ENCODE measurements at regions not wholly inside any gene's neighbourhood (a gene's known extent, or its start where the extent isn't known, plus 50 kb on each side); places are given as distances from the start of the nearest gene placed in this dataset.

DNA sequence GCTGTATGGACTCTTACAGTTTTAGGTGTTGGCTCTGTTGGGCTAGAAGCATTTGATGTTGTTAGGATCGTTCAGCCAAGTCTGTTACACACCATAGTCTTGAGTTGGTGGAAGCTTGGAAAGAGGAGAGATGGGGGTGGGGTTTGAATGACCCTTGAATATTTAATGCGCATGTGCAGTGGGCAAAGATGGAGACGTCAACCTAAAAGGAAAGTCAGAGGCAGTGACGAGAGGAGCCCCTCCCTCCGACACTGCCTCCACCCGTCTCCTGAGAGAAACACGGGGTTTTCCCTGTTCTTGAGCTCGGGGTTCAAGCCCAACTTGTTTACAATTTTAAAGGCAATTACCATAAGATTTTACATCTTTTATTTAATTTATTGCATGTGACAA is 311.4 kb downstream of the SHQ1 start:
- Histone ChIP-seq H3K36me3 (ENCODE audit: insufficient read depth, low read length, poor library complexity, severe bottlenecking) (no peaks in the 10 kb centered on the region), H3K9me3 (ENCODE audit: low read depth, low read length, poor library complexity, severe bottlenecking) (no peaks in the 10 kb centered on the region), H3K4me1 (ENCODE audit: insufficient read depth, low read length, poor library complexity, severe bottlenecking) (no peaks in the 10 kb centered on the region), H3K4me3 (ENCODE audit: low read depth, low read length, poor library complexity, severe bottlenecking) (no peak overlapping the region), H3K27me3 (replicated peaks; ENCODE audit: insufficient read depth, low read depth, low read length, poor library complexity) (no peaks in the 10 kb centered on the region), H3K27ac (ENCODE audit: low read depth, low read length, poor library complexity, severe bottlenecking) (no peak overlapping the region)
- DNase-seq (ENCODE audit: low spot score) = no peak
- TF ChIP-seq EZH2 (IDR thresholded peaks at IDR 0.05; ENCODE audit: borderline replicate concordance, low read depth, low read length, poor library complexity, severe bottlenecking) = no peak
- TF ChIP-seq, protein P1, sequence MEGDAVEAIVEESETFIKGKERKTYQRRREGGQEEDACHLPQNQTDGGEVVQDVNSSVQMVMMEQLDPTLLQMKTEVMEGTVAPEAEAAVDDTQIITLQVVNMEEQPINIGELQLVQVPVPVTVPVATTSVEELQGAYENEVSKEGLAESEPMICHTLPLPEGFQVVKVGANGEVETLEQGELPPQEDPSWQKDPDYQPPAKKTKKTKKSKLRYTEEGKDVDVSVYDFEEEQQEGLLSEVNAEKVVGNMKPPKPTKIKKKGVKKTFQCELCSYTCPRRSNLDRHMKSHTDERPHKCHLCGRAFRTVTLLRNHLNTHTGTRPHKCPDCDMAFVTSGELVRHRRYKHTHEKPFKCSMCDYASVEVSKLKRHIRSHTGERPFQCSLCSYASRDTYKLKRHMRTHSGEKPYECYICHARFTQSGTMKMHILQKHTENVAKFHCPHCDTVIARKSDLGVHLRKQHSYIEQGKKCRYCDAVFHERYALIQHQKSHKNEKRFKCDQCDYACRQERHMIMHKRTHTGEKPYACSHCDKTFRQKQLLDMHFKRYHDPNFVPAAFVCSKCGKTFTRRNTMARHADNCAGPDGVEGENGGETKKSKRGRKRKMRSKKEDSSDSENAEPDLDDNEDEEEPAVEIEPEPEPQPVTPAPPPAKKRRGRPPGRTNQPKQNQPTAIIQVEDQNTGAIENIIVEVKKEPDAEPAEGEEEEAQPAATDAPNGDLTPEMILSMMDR (conservative IDR thresholded peaks at IDR 0.05; ENCODE audit: low read depth, low read length) = no peak
- intact Hi-C loops (cut with micrococcal nuclease; ENCODE audit: unreplicated experiment) = no loop called here
- CTCF ChIA-PET = no interaction called here
- no TSS peak for BruUV-seq (replicated peaks)
- POLR2A ChIA-PET (ENCODE audit: low non-redundant PET) = no interaction called here

DNA sequence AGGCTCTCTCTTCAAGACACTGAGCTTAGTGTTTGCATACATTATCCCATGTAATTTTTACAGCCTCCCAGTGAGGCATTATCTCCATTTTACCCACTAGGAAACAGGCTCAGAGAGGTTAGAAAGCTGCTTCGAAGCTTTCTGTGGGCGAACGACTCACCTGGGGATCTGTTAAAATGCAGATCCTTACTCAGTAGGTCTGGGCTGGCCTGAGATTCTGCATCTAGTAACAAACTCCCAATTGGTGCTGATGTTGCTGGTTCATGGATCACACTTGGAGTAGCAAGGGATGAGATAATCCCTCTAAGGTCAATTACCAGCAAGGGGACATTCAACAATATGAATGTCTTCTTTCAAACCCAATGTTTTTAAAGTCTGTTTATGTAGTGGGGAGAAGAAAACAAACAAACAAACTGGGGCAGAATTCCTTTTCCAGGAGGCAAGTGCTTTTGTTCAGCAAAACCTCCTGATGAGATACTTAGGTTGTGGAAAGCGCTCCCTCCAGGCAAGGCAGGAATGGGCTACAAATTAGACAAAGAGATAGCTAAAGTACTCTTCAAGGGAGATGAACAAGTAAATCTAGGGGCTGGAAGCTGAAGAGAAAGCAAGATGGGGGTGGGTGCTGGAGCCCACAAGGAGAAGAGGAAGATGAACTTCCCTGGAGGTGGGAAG is 311.9 kb downstream of the SHQ1 start:
- H3K27ac ChIP-seq (ENCODE audit: low read depth, low read length, poor library complexity, severe bottlenecking) = no peak overlapping the region
- ChIA-PET POLR2A (ENCODE audit: low non-redundant PET) (no interaction called here), CTCF (no interaction called here)
- no peak for DNase-seq (ENCODE audit: low spot score)
- TF ChIP-seq, protein P1 (conservative IDR thresholded peaks at IDR 0.05; ENCODE audit: low read depth, low read length) = no peak
- TF ChIP-seq EZH2 (IDR thresholded peaks at IDR 0.05; ENCODE audit: borderline replicate concordance, low read depth, low read length, poor library complexity, severe bottlenecking) = no peak
- H3K4me1 ChIP-seq (ENCODE audit: insufficient read depth, low read length, poor library complexity, severe bottlenecking) = no peaks in the 10 kb centered on the region
- intact Hi-C loops (cut with micrococcal nuclease; ENCODE audit: unreplicated experiment) = no loop called here
- H3K36me3 ChIP-seq (ENCODE audit: insufficient read depth, low read length, poor library complexity, severe bottlenecking) = no peaks in the 10 kb centered on the region
- no peaks in the 10 kb centered on the region for H3K9me3 ChIP-seq (ENCODE audit: low read depth, low read length, poor library complexity, severe bottlenecking)
- no TSS peak for BruUV-seq (replicated peaks)
- no peak overlapping the region for H3K4me3 ChIP-seq (ENCODE audit: low read depth, low read length, poor library complexity, severe bottlenecking)
- H3K27me3 ChIP-seq (replicated peaks; ENCODE audit: insufficient read depth, low read depth, low read length, poor library complexity) = no peaks in the 10 kb centered on the region

DNA sequence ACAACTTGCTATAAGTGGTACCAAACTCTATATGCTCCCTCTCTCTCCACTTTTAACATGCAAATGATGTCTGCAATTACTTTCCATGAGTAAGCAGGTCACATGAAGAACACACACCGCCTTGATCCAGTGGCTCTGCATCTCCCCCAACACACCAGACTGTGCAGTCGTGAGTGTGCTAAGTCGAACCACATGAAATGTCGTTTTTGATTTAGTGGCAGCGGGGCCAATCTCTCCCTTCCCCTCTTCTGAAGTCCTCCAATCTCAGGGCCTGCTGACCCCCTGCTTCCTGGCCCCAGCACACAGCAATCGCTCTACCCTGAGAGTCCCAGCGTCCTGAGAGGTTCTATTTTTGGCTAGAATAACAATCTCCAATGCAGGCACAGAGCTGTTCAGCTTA is 312.5 kb downstream of the SHQ1 start:
- POLR2A ChIA-PET (ENCODE audit: low non-redundant PET) = no interaction called here
- H3K36me3 ChIP-seq (ENCODE audit: insufficient read depth, low read length, poor library complexity, severe bottlenecking) = no peaks in the 10 kb centered on the region
- no peaks in the 10 kb centered on the region for H3K4me1 ChIP-seq (ENCODE audit: insufficient read depth, low read length, poor library complexity, severe bottlenecking)
- CTCF ChIA-PET = no interaction called here
- intact Hi-C loops (cut with micrococcal nuclease; ENCODE audit: unreplicated experiment) = no loop called here
- H3K27ac ChIP-seq (ENCODE audit: low read depth, low read length, poor library complexity, severe bottlenecking) = no peak overlapping the region
- no TSS peak for BruUV-seq (replicated peaks)
- H3K4me3 ChIP-seq (ENCODE audit: low read depth, low read length, poor library complexity, severe bottlenecking) = no peak overlapping the region
- no peaks in the 10 kb centered on the region for H3K9me3 ChIP-seq (ENCODE audit: low read depth, low read length, poor library complexity, severe bottlenecking)
- H3K27me3 ChIP-seq (replicated peaks; ENCODE audit: insufficient read depth, low read depth, low read length, poor library complexity) = no peaks in the 10 kb centered on the region
- DNase-seq (ENCODE audit: low spot score) = no peak
- no peak for TF ChIP-seq EZH2 (IDR thresholded peaks at IDR 0.05; ENCODE audit: borderline replicate concordance, low read depth, low read length, poor library complexity, severe bottlenecking)
- TF ChIP-seq, protein P1 (conservative IDR thresholded peaks at IDR 0.05; ENCODE audit: low read depth, low read length) = no peak
